ENCODE measurements at regions not wholly inside any gene's neighbourhood (a gene's known extent, or its start where the extent isn't known, plus 50 kb on each side); places are given as distances from the start of the nearest gene placed in this dataset.

- no peak for TF ChIP-seq CTCF (conservative IDR thresholded peaks at IDR 0.05; ENCODE audit: low read depth in 2 of 2)
- TF ChIP-seq, protein P1, sequence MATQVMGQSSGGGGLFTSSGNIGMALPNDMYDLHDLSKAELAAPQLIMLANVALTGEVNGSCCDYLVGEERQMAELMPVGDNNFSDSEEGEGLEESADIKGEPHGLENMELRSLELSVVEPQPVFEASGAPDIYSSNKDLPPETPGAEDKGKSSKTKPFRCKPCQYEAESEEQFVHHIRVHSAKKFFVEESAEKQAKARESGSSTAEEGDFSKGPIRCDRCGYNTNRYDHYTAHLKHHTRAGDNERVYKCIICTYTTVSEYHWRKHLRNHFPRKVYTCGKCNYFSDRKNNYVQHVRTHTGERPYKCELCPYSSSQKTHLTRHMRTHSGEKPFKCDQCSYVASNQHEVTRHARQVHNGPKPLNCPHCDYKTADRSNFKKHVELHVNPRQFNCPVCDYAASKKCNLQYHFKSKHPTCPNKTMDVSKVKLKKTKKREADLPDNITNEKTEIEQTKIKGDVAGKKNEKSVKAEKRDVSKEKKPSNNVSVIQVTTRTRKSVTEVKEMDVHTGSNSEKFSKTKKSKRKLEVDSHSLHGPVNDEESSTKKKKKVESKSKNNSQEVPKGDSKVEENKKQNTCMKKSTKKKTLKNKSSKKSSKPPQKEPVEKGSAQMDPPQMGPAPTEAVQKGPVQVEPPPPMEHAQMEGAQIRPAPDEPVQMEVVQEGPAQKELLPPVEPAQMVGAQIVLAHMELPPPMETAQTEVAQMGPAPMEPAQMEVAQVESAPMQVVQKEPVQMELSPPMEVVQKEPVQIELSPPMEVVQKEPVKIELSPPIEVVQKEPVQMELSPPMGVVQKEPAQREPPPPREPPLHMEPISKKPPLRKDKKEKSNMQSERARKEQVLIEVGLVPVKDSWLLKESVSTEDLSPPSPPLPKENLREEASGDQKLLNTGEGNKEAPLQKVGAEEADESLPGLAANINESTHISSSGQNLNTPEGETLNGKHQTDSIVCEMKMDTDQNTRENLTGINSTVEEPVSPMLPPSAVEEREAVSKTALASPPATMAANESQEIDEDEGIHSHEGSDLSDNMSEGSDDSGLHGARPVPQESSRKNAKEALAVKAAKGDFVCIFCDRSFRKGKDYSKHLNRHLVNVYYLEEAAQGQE (IDR thresholded peaks at IDR 0.05; ENCODE audit: unreplicated experiment) = no peak
- no peak for TF ChIP-seq STAT1 (IDR thresholded peaks at IDR 0.05; ENCODE audit: unreplicated experiment)
Observed at GRCh38 chr3:152550284-152550683, 281.6 kb downstream of the MBNL1 start (continued).

DNA sequence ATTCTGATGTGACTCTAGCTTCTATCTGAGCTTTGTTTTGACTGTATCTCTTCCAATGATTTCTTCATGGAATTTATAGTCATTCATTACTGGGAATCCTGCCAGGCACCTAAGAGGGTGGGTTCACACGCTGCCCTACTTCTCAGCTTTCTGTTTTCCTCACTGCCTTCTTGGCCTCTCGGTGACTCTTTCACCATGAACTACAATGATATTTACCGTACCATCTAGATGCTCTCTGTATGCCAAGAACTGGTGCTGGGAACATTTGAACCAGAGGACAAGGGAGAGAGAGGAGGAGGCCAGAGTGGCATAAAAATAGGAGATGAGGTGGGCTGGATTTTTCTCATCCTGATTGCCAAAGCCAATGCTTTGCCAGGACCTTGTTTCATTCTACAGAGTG is 280.0 kb upstream of the P2RY1 start:
- ATAC-seq = no peak
- Histone ChIP-seq H3K36me3 (ENCODE audit: insufficient read depth) (no peaks in the 10 kb centered on the region), H4K20me1 (replicated peaks; ENCODE audit: insufficient read depth) (no peaks in the 10 kb centered on the region), H2AFZ (no peak overlapping the region), H3K4me1 (ENCODE audit: insufficient read depth) (no peaks in the 10 kb centered on the region), H3K4me2 (no peak overlapping the region), H3K4me3 (no peak overlapping the region), H3K27ac (ENCODE audit: low read depth) (no peak overlapping the region), H3F3A (replicated peaks; ENCODE audit: low read depth) (no peaks in the 10 kb centered on the region), H3K27me3 (ENCODE audit: insufficient read depth) (no peaks in the 10 kb centered on the region), H3K9me2 (ENCODE audit: insufficient read depth) (0 out of 2 replicates have a peak, but pooled peaks cover 5% of the 10 kb centered on the region), H3K79me2 (replicated peaks; ENCODE audit: insufficient read depth) (no peaks in the 10 kb centered on the region)
- no peak overlapping the region; the same call in 1 of the 2 replicates for H3K27ac Mint-ChIP-seq
- no peaks in the 10 kb centered on the region for H3K27me3 Mint-ChIP-seq (ENCODE audit: insufficient read depth, low read depth, poor library complexity)
- H3K4me1 Mint-ChIP-seq = no peaks in the 10 kb centered on the region
- no peak overlapping the region for H3K4me3 Mint-ChIP-seq
- no peaks in the 10 kb centered on the region for H3K9me3 Mint-ChIP-seq
- DNase-seq (ENCODE audit: low spot score) = no peak
- peaks cover 2% of the 10 kb centered on the region; the same call in 2 of the 3 replicates for H3K36me3 Mint-ChIP-seq (ENCODE audit: low read depth)
- TF ChIP-seq EZH2phosphoT487 (IDR thresholded peaks at IDR 0.05; ENCODE audit: unreplicated experiment) (no peak), POLR2AphosphoS5 (IDR thresholded peaks at IDR 0.05; ENCODE audit: low read depth) (no peak), NANOG (IDR thresholded peaks at IDR 0.05; ENCODE audit: borderline replicate concordance) (no peak), CTCF (conservative IDR thresholded peaks at IDR 0.05; ENCODE audit: low read depth in 2 of 2) (no peak), ZNF331 (CRISPR knock-in tag; IDR thresholded peaks at IDR 0.05; ENCODE audit: low read depth) (no peak), STAT1 (IDR thresholded peaks at IDR 0.05; ENCODE audit: unreplicated experiment) (no peak), JUNB (IDR thresholded peaks at IDR 0.05; ENCODE audit: unreplicated experiment) (no peak), ZNF114 (CRISPR knock-in tag; IDR thresholded peaks at IDR 0.05) (no peak), CREB1 (CRISPR knock-in tag; IDR thresholded peaks at IDR 0.05; ENCODE audit: low read depth) (no peak), EZH2 (IDR thresholded peaks at IDR 0.05; ENCODE audit: low read depth, unreplicated experiment) (no peak)
- TF ChIP-seq, protein P1 (IDR thresholded peaks at IDR 0.05; ENCODE audit: unreplicated experiment) = no peak
- TF ChIP-seq, protein P2, sequence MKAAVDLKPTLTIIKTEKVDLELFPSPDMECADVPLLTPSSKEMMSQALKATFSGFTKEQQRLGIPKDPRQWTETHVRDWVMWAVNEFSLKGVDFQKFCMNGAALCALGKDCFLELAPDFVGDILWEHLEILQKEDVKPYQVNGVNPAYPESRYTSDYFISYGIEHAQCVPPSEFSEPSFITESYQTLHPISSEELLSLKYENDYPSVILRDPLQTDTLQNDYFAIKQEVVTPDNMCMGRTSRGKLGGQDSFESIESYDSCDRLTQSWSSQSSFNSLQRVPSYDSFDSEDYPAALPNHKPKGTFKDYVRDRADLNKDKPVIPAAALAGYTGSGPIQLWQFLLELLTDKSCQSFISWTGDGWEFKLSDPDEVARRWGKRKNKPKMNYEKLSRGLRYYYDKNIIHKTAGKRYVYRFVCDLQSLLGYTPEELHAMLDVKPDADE (IDR thresholded peaks at IDR 0.05) = no peak
